ENCODE measurements at regions not wholly inside any gene's neighbourhood (a gene's known extent, or its start where the extent isn't known, plus 50 kb on each side); places are given as distances from the start of the nearest gene placed in this dataset.

- TF ChIP-seq CTCF (conservative IDR thresholded peaks at IDR 0.05; ENCODE audit: low read depth, low read length): no peak
- TF ChIP-seq EZH2 (IDR thresholded peaks at IDR 0.05; ENCODE audit: borderline replicate concordance, low read depth, low read length, poor library complexity, severe bottlenecking): no peak
Observed at GRCh38 chr11:98565311-98565710, 455.4 kb upstream of the CNTN5 start.

All from A673 (cell line).